ENCODE measurements at regions not wholly inside any gene's neighbourhood (a gene's known extent, or its start where the extent isn't known, plus 50 kb on each side); places are given as distances from the start of the nearest gene placed in this dataset.

GRCh38 chr2:16318051-16318450 lies 347.6 kb downstream of the CYRIA start:
- DNase-seq (ENCODE audit: low spot score): no peak
- Histone ChIP-seq H3K27me3 (ENCODE audit: control insufficient read depth in 4 of 4, insufficient read depth in 4 of 4, low read length in 3 of 4) (no peaks in the 10 kb centered on the region), H3K4me1 (ENCODE audit: control insufficient read depth in 4 of 4, insufficient read depth in 4 of 4, low read length in 3 of 4) (peaks cover 0 to 4% (median 0%) of the 10 kb centered on the region in 4 donors), H3K9ac (ENCODE audit: low read depth in 1 of 2, low read length in 2 of 2) (no peak overlapping the region), H3K36me3 (ENCODE audit: control insufficient read depth in 4 of 4, insufficient read depth in 3 of 4, low read depth in 1 of 4, low read length in 3 of 4) (no peaks in the 10 kb centered on the region), H3K27ac (ENCODE audit: low read depth in 1 of 2, low read length in 2 of 2) (no peak overlapping the region), H3K4me3 (ENCODE audit: low read depth in 1 of 3, low read length in 3 of 3) (no peak overlapping the region), H3K9me3 (ENCODE audit: control insufficient read depth in 4 of 4, low read length in 3 of 4) (no peaks in the 10 kb centered on the region)
- no peak for TF ChIP-seq GABPA (IDR thresholded peaks at IDR 0.05 in 1 of 2, conservative IDR thresholded peaks at IDR 0.05 in 1 of 2)
- TF ChIP-seq NR2F2 (IDR thresholded peaks at IDR 0.05): no peak
- no peak for TF ChIP-seq FOXA2 (IDR thresholded peaks at IDR 0.05)
- TF ChIP-seq TAF1 (conservative IDR thresholded peaks at IDR 0.05): no peak
- TF ChIP-seq MAX (IDR thresholded peaks at IDR 0.05): no peak
- TF ChIP-seq HNF4A (conservative IDR thresholded peaks at IDR 0.05): no peak
- TF ChIP-seq FOXA1 (IDR thresholded peaks at IDR 0.05): no peak
- TF ChIP-seq HNF4G (IDR thresholded peaks at IDR 0.05): no peak
- TF ChIP-seq RAD21 (IDR thresholded peaks at IDR 0.05): no peak
- no peak for TF ChIP-seq REST (IDR thresholded peaks at IDR 0.05)
- no peak for TF ChIP-seq RXRA (IDR thresholded peaks at IDR 0.05)
- TF ChIP-seq EGR1 (IDR thresholded peaks at IDR 0.05; ENCODE audit: low read depth in 2 of 2): no peak
- 81% methylated on average over 4 of the region's 4 CpGs for WGBS

GRCh38 chr2:16317211-16317830 lies 348.3 kb downstream of the CYRIA start:
- peaks cover 0 to 4% (median 0%) of the 10 kb centered on the region in 4 donors for H3K4me1 ChIP-seq (ENCODE audit: control insufficient read depth in 4 of 4, insufficient read depth in 4 of 4, low read length in 3 of 4)
- no peak overlapping the region for H3K27ac ChIP-seq (ENCODE audit: low read depth in 1 of 2, low read length in 2 of 2)
- H3K9ac ChIP-seq (ENCODE audit: low read depth in 1 of 2, low read length in 2 of 2): no peak overlapping the region
- no peaks in the 10 kb centered on the region for H3K36me3 ChIP-seq (ENCODE audit: control insufficient read depth in 4 of 4, insufficient read depth in 3 of 4, low read depth in 1 of 4, low read length in 3 of 4)
- no peak for DNase-seq (ENCODE audit: low spot score)
- no peak overlapping the region for H3K4me3 ChIP-seq (ENCODE audit: low read depth in 1 of 3, low read length in 3 of 3)
- no peaks in the 10 kb centered on the region for H3K27me3 ChIP-seq (ENCODE audit: control insufficient read depth in 4 of 4, insufficient read depth in 4 of 4, low read length in 3 of 4)
- 68% methylated on average over 6 of the region's 6 CpGs for WGBS
- no peaks in the 10 kb centered on the region for H3K9me3 ChIP-seq (ENCODE audit: control insufficient read depth in 4 of 4, low read length in 3 of 4)
- TF ChIP-seq TAF1 (conservative IDR thresholded peaks at IDR 0.05): no peak
- peak; percentile 63 to 82 for TF ChIP-seq HNF4A (conservative IDR thresholded peaks at IDR 0.05)
- peak in 1 of 2 donors; percentile 5 for TF ChIP-seq RXRA (IDR thresholded peaks at IDR 0.05)

DNA sequence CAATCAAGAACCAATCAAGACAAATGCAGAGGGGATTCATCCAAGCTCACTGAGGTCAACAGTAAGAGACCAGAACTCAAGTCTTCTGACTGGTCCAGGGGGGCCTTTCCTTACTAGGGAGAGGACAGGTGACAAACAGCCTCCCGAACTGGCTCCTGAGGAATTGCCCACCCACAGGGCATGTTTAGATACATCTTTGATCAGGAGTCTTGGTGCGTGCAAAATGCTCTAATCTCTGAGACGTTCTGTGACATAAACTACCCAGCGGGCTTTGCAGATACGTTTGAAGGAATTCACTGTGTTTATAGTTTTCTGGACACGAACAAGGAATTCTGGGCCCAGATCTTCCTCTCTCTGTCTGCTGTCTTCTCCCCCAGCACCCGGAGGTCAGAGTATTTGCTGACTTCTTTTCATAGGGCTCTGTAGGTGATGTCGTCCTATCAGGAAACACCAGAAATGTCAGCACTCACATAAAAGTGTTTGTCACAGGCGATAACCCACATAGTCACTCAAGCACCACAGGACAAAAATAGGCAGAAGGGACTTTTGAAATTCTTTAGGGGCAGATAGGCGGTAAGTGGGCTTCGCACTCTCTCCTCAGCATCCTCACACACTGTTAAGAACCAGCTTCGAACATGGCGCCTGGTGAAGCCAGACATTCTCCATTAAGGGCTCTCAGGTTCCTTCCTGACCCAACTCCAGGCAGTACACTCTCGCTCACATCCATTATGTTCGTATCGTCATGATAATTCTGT lies 349.0 kb downstream of the CYRIA start:
- no peak overlapping the region for H3K9ac ChIP-seq (ENCODE audit: low read depth in 1 of 2, low read length in 2 of 2)
- no peaks in the 10 kb centered on the region for H3K27me3 ChIP-seq (ENCODE audit: control insufficient read depth in 4 of 4, insufficient read depth in 4 of 4, low read length in 3 of 4)
- DNase-seq (ENCODE audit: low spot score): no peak
- no peaks in the 10 kb centered on the region for H3K36me3 ChIP-seq (ENCODE audit: control insufficient read depth in 4 of 4, insufficient read depth in 3 of 4, low read depth in 1 of 4, low read length in 3 of 4)
- peaks cover 0 to 4% (median 0%) of the 10 kb centered on the region in 4 donors for H3K4me1 ChIP-seq (ENCODE audit: control insufficient read depth in 4 of 4, insufficient read depth in 4 of 4, low read length in 3 of 4)
- H3K9me3 ChIP-seq (ENCODE audit: control insufficient read depth in 4 of 4, low read length in 3 of 4): no peaks in the 10 kb centered on the region
- whole genome bisulfite sequencing: 88% methylated on average over 16 of the region's 16 CpGs
- H3K27ac ChIP-seq (ENCODE audit: low read depth in 1 of 2, low read length in 2 of 2): no peak overlapping the region
- H3K4me3 ChIP-seq (ENCODE audit: low read depth in 1 of 3, low read length in 3 of 3): no peak overlapping the region
- TF ChIP-seq, protein P1, sequence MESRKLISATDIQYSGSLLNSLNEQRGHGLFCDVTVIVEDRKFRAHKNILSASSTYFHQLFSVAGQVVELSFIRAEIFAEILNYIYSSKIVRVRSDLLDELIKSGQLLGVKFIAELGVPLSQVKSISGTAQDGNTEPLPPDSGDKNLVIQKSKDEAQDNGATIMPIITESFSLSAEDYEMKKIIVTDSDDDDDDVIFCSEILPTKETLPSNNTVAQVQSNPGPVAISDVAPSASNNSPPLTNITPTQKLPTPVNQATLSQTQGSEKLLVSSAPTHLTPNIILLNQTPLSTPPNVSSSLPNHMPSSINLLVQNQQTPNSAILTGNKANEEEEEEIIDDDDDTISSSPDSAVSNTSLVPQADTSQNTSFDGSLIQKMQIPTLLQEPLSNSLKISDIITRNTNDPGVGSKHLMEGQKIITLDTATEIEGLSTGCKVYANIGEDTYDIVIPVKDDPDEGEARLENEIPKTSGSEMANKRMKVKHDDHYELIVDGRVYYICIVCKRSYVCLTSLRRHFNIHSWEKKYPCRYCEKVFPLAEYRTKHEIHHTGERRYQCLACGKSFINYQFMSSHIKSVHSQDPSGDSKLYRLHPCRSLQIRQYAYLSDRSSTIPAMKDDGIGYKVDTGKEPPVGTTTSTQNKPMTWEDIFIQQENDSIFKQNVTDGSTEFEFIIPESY (IDR thresholded peaks at IDR 0.05): no peak
- no peak for TF ChIP-seq JUND (IDR thresholded peaks at IDR 0.05)
- no peak for TF ChIP-seq RXRA (IDR thresholded peaks at IDR 0.05)
- TF ChIP-seq NR2F2 (IDR thresholded peaks at IDR 0.05): no peak
- no peak for TF ChIP-seq ATF3 (IDR thresholded peaks at IDR 0.05)
- TF ChIP-seq TAF1 (conservative IDR thresholded peaks at IDR 0.05): no peak
- TF ChIP-seq GABPA (IDR thresholded peaks at IDR 0.05 in 1 of 2, conservative IDR thresholded peaks at IDR 0.05 in 1 of 2): no peak
- TF ChIP-seq YY1 (IDR thresholded peaks at IDR 0.05): no peak
- no peak for TF ChIP-seq RAD21 (IDR thresholded peaks at IDR 0.05)
- no peak for TF ChIP-seq REST (IDR thresholded peaks at IDR 0.05)
- TF ChIP-seq MAX (IDR thresholded peaks at IDR 0.05): no peak
